Astrocyte of the cerebellum (primary cell): ENCODE measurements at regions not wholly inside any gene's neighbourhood (a gene's known extent, or its start where the extent isn't known, plus 50 kb on each side); places are given as distances from the start of the nearest gene placed in this dataset.
"Not testable (repeated sequence)": the region's sequence is repeated elsewhere in the genome, so short reads cannot be mapped to it uniquely, and the experiment has no call there.

ENCODE experiments used
- DNase-seq: peaks from one replicate; pipeline ENCODE4 v3.0.0-alpha.2; 2011; ENCODE audit warnings: low read depth
- H3K4me3 ChIP-seq: 2 replicates; pipeline ENCODE4 v1.5.1; 2011; ENCODE audit warnings: mild to moderate bottlenecking, low read depth, low read length, moderate library complexity
- CTCF ChIP-seq: IDR thresholded peaks from 2 replicates; pipeline ENCODE4 v1.5.1; 2012; ENCODE audit warnings: low read length, low read depth, moderate library complexity, mild to moderate bottlenecking; ENCODE audit errors: missing control alignments
- in situ Hi-C: cut with HindIII; loops from 2 replicates; pipeline ENCODE4 v1.10.0; 2017; ENCODE audit warnings: low sequenced_read_pairs

GRCh38 chr7:13725591-13725990 is 263.9 kb downstream of the ETV1 start:
- DNase-seq, result no peak

GRCh38 chr7:13727279-13727678 is 262.2 kb downstream of the ETV1 start:
- no peak for DNase-seq
- no peak for TF ChIP-seq CTCF
- in situ Hi-C loops, result loop anchor here (25.0 kb wide), 2 partner anchors 190 to 735 kb away; no protein-coding TSS in a partner anchor
- no peak overlapping the region for H3K4me3 ChIP-seq

More at GRCh38 chr7:13725591-13725990, 263.9 kb downstream of the ETV1 start:
- TF ChIP-seq CTCF, result no peak
- no peak overlapping the region for H3K4me3 ChIP-seq
- in situ Hi-C loops, result loop anchor here (25.0 kb wide), 2 partner anchors 188 to 737 kb away; no protein-coding TSS in a partner anchor

GRCh38 chr7:13727751-13728150 is 261.7 kb downstream of the ETV1 start:
- no peak for DNase-seq
- TF ChIP-seq CTCF, result no peak
- no peak overlapping the region for H3K4me3 ChIP-seq
- in situ Hi-C loops, result loop anchor here (25.0 kb wide), 2 partner anchors 190 to 735 kb away; no protein-coding TSS in a partner anchor

GRCh38 chr7:13728430-13728829 is 261.0 kb downstream of the ETV1 start:
- DNase-seq, H3K4me3 ChIP-seq: not testable (repeated sequence)
- in situ Hi-C loops, result loop anchor here (25.0 kb wide), 2 partner anchors 191 to 734 kb away; no protein-coding TSS in a partner anchor

- TF ChIP-seq CTCF, result no peak
- H3K4me3 ChIP-seq, result no peak overlapping the region
- in situ Hi-C loops, result loop anchor here (25.0 kb wide), 2 partner anchors 194 to 731 kb away; no protein-coding TSS in a partner anchor
- DNase-seq, result peak; percentile 63
Observed at GRCh38 chr7:13731643-13732042, 257.8 kb downstream of the ETV1 start.

- DNase-seq, result no peak
- in situ Hi-C loops, result loop anchor here (25.0 kb wide), 2 partner anchors 200 to 725 kb away; no protein-coding TSS in a partner anchor
- TF ChIP-seq CTCF, result no peak
- no peak overlapping the region for H3K4me3 ChIP-seq
Observed at GRCh38 chr7:13737563-13737962, 251.9 kb downstream of the ETV1 start.

GRCh38 chr7:13742126-13742525 is 247.3 kb downstream of the ETV1 start:
- in situ Hi-C loops, result loop anchor here (25.0 kb wide), 2 partner anchors 205 to 720 kb away; no protein-coding TSS in a partner anchor
- TF ChIP-seq CTCF, result no peak
- peak; percentile 82 for DNase-seq
- H3K4me3 ChIP-seq, result no peak overlapping the region
